CD4-positive, alpha-beta T cell treated with Interleukin-10 for 1 hour (primary cell): ENCODE measurements at regions not wholly inside any gene's neighbourhood (a gene's known extent, or its start where the extent isn't known, plus 50 kb on each side); places are given as distances from the start of the nearest gene placed in this dataset.

Experiments
- DNase-seq: peaks from one replicate; pipeline ENCODE4 v3.0.0-alpha.2; 2020

DNA sequence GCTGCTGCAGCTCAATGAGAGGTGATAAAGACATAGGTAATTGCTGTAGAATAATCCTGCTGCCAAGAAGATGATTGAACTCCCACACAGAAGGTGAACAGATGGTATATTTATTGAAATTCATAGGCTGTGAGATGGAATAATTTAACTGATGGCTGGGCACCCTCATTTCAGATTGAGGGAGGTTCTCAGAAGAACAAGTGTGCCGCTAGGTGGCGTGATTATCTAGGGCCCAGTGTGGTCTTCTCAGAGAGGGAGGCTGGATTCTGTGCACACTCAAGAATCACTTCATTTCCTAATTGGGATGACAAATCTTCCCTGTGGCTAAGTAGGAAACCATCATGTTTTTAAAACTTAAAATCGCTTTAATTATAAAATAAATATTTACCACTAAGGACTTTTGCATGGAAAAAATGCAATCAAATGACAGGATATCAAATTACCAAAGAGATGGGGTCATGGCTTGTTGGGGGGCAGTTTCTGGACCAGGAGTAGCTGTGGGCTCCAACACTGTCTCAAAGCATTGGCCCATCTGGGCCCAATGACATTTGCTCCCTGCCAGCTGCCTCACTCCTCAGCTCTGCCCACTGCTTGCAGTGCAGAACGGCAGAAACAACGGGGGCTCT, 132.3 kb downstream of the SNAPC1 start:
- peak; percentile 56 for DNase-seq

DNA sequence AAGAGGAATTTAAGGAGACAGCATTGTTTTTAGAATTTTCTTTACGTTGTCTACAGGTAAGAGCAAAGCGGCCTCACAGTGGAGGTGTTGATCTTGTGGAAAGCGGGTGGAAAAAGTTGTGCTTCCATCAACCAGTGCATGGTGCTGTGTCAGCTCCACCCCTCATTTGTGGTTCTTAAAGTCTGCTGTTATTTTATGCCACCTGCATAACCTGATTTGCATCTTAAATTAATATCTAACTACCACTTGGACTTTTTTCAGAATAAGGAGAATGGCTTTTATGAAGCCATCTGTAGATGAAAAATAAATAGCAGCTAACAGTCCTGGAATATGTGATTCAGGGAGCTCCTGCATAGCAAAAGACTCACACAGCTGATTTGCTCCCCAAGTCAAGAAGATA, 135.1 kb downstream of the SNAPC1 start:
- DNase-seq = no peak

DNA sequence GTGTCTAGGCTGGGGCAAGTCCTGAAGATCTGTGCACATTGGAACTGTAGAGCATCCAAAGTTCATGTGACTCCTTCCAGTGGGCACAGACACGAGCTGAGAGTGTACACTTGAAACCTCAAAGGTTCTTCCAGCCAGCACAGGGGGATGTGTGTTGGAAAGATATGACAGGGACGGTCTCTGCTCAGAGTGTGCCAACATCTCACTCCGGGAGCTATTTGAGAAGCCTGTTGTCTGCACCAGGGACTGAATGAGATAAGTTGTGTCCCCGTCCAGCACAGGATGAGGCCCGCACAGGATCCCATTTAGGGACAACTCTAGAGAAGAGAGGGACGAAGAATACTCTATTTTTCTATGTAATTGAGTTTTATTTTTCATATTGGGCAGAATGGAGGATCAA, 136.3 kb downstream of the SNAPC1 start:
- DNase-seq = no peak

DNA sequence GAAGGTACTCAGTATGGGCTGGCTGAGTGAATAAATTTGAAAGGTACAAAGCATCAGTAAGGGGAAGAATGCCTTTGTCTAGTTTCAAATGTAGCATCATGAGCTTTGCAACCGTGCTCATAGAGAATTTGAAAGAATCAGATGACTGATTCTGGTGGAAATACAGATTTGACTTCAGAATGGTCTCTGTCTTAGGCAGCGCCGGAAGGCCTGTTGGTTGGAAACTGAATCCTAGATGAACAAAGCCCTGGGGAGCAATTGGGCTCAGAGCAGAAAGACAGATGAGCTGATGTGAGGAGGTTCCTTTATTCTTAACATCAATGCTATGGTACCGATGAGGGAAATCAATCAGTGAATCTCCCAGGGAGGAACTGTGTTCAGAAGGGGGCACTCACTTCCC, 137.3 kb downstream of the SNAPC1 start:
- DNase-seq = no peak

DNA sequence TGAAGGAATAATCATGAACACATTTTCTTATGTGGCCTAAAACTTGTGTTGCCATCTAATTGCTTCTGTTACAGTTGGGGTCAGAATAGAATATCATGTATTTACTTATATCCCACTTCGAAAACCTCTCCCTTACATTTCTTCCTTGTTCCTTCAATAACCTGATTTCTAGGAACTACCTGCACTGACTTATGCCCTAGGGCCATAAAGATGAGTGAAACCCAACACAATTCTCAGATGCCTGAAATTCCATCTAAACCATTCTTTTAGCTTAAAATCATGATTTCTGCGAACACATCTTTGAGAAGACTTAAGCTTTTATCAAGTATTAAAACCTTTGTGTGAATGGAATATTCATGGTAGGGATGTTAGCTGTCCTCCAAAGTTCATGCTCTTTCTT, 142.7 kb downstream of the SNAPC1 start:
- no peak for DNase-seq

DNA sequence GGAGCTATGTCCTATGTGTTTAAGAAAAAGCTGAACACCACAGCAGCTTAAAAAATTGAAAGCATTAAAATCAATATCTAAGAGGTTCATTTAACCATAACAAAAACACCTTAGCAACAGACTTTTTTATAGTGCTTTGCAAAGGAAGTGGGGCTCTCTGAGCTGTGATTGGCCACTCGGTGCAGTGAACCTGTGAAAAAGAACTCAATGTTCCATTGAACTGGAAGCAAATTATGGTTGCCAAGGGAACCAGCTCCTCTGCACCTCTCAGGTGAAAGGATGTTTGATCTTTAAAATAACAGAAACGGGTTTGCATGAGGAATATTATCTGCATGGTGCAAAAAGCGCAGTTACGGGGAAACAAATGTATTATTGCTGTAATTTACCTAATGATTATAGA, 149.4 kb downstream of the SNAPC1 start:
- DNase-seq = peak; percentile 16

DNA sequence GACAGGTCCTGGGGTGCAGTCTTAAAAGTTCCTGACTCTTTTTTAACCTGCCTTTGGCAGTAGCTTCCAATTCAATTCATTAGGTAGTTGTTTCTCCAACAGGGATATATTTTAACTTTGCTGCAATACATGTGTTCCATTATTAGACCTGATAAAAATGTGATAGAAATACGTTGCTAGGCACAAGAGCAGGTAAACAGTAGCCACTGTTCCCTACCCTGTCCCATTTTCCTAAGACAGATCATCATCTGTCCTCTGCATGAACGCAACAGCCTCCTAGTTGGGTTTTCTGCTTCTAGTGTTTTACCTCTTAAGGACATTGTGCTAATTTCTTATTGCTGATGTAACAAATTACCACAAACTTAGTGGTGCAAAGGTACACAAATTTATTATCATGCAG, 156.8 kb downstream of the SNAPC1 start:
- no peak for DNase-seq

DNA sequence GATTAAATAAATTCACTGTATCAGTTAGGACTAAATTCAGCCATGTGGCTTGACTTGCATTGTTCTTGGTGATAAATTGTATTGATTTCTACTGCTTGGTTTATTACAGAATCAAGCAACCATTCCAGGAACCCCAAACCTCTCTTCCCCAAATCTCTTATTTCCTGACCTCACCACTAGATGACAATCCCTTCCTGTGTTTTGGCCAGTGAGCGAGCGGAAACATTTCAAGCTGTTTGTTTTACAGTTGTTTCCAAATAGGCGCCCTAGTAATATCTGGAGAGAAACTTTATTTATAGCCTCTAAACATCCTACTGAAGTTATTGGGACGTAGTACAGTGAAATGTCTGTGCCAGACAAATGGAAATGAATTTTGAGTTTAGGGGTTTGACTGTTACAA, 161.1 kb downstream of the SNAPC1 start:
- DNase-seq = no peak

DNA sequence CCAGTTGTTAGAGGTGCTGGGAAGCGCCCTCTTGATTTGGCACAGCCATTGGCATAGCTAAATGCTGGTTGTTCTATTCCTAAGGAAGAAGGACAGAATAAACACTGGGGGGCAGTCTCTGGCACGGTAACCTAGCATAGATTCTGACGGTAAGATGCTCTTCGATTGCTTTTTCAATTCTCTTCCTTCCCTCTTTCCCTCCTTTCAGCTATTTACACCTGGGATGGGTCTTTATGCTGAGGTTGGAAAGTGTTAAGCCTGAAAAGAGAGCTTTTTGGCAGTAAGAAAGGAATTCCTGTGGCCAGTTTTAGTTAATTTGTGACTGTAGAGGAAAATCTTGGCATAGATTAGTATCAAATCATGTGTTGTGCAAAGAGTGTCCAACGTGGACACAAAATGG, 162.8 kb downstream of the SNAPC1 start:
- peak; percentile 18 for DNase-seq

DNA sequence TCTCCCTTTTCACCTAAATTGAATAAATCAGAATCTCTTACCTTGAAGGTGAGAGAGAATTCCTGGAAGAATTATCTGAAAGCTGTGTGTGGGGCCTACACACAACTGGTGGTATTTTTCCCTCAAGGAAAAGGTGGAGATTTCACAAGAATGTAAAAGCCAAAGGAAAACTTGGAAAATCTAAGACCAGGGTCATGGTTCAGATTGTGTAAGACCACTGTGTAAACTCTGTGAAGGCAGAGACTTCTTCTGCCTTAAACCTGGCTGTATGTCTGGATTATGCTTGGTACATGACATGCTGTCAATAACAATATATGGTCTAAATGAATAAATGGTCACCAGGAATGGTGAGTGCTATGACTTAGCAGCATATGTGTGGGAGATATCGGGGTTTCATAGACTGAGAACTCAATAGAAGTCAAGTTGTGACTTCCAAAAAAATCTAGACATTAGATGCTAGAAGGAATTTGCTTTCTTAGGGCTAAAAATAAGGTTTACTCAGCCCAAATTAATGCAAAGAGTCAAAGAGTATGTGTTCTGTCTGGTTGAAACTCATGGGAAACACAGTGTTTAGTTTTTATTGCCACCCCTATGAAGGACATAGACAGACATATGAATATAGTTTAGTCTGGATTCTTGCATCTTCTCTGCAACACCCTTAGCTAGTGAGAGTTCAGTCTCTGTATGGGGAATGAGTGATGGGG, 163.7 kb downstream of the SNAPC1 start:
- DNase-seq = no peak

DNA sequence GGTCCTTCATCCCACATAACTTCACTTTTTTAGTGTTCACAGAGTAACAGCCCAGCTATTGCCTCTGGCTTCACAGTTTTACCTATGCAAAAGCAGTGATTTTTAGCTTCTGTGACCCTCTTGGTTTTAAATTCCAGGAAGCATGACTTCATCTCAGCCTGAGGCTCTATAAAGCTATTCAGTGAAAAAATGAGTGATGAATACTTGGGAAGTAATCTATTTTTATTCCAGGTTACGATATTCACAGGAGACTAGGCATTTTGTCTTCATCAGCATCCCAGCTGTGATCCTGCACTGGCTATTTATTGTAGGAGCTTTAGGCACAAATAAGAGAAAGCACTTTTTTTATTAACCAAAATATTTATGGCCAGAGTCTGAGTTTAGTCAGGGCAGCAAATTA, 164.8 kb downstream of the SNAPC1 start:
- DNase-seq = no peak

DNA sequence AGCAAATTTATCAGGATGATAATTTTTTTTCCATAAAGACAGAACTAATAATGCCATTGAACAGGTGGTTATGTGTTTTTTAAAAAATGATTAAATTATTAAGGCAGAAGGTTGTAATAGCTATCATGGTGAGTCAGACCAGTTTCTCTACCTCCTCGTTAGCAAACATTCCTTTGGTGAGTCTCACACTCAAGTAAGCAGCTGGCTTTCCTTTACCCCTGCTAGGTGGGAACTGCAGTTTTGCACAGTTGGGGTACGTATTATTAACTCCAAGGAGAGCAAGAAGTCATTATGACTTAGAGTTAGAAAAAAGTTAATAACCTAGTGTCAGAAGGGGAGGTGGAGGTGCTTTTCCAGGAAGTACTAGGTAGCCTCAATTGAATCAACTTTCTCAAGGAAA, 165.3 kb downstream of the SNAPC1 start:
- DNase-seq = no peak

DNA sequence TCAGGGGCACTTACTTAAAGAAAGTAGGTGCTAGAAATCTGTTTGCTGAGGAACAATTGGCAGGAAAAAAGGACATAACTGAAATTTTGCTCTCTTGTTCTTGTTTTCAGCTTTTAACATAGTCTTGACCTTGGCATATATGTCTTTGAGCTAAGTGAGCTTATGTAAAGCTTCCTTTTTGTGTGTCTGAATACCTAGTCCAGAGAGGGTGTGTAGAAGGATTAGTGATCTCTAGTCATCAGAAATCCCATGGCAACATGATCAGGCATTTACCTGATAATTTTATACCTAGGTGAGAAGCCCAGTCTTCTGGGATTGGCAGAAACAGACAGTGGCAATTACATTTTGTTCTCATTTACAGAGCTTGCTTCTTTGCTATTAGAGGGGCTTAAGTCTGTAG, 166.1 kb downstream of the SNAPC1 start:
- no peak for DNase-seq

DNA sequence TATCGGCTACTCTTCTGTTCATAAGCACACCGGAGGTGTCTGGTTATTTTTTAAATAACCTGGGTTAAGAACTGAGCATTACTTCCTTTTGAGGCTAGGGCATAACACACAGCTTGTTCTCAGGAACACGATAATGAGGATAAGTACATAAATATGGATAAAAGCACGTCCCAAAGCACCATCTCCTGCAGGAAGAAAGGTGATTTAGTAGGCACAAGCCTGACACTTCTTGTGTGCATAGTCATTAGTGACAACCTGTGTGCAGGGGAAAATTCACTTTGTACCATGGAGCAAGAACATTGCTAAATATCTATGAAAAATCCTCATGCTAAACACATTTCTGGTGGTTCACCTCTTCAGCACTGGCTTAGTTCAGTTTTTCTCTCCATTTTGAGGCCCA, 166.5 kb downstream of the SNAPC1 start:
- no peak for DNase-seq

DNA sequence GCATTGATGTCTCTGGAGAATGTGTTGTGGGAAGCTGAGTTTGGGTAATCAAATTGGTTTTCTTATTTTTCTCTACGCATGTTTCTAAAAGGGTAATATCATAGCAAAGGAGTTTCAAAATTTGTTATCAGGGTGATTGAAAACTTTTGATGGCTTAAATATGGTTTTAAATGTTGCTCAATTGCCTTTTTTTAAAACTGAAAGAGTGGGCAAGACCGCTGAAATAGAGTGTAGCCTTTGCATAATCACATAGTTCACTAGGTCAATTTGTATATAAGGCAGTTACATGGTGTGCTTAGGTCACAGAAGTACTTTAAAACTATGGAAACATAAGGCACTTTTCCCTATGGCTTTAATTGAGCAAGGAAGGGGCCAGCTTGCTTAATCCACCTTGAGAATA, 167.4 kb downstream of the SNAPC1 start:
- no peak for DNase-seq

DNA sequence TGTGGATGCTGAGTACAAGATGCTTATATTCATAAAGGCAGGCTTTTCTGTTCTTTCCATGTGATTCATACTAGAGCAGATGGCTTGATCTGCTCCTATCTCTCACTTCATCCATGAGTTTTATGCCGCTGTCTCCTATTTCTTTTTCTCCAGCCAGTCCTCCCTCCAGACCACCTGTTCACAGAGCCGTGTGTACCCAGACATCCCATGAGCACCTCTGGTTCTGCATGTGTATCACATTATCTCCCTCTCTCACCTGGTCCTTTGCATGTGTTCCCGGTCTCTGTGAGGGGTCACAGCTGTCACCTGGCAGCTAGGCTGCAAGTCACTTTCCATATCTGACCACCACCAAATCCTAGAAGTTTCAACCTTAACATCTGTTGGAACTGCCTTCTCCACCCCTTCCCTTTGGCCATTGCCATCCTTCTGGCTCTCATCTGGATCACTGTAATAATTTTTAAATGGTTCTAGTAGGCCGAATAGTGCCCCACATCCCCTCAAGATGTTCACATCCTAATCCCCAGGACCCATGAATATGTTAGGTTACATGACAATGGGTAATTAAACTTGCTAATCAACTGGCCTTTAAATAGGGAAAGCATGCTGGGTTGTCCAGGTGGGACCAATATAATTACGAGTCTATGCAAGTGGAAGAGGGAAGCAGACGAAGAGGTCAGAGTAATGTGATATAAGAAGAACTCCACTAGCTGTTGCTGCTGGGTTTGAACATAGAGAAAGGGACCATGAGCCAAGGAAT, 168.1 kb downstream of the SNAPC1 start:
- DNase-seq = no peak

DNA sequence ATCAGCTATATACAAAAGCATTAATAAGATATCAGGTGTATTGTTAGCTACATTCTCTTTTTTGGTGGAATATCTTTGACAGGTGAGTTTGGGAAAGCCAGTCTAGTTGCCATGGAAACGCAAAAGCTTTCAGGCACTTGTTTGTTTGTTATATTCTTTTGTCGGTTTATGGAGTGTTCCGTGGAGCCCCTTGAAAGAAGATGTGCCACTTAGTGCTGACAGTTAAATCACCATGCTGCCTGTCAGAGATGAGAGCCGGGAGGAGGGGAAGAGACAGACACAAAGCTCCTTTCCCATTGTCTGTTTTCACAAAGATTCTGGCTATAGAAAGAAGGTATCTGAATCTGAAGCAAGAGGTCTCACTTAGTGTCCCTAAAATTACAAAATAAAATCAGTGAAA, 170.8 kb downstream of the SNAPC1 start:
- no peak for DNase-seq

DNA sequence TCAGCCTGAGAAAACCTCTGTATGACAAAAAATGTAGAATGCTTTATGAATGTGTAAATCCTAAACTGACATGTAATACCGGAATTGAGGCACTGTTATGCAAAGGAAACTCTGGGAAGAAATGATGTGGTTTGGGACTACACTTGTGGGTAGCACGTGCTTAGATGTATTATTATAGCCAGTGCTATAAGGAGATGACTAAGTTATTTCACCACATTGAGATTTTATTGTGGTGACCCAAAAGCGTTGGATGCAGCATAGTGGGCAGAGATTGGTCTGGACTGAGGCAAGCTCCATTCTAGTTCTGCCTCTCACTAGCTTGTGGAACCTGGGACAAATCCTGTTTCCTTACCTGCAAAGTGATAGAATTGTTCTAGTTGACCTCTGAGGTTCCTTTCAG, 172.2 kb downstream of the SNAPC1 start:
- no peak for DNase-seq

DNA sequence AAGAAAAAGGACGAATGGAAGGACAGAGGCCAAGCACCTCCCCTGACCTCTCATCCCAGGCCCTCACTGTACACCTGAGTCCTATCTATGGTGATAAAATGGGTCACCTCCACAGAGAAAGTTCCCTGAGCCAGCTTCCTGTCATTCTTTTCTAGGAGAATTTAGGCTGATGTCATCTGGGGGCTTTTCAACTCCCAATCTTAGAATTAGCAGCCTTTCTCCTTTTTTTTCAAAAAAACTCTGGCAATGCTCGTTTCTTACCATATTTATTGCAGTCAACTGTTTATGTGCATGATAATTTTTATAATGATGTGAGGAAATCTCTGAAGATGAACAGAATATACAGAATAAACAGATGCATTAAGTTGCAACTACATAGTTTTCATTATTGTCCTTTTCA, 177.6 kb downstream of the SNAPC1 start:
- DNase-seq = no peak

DNA sequence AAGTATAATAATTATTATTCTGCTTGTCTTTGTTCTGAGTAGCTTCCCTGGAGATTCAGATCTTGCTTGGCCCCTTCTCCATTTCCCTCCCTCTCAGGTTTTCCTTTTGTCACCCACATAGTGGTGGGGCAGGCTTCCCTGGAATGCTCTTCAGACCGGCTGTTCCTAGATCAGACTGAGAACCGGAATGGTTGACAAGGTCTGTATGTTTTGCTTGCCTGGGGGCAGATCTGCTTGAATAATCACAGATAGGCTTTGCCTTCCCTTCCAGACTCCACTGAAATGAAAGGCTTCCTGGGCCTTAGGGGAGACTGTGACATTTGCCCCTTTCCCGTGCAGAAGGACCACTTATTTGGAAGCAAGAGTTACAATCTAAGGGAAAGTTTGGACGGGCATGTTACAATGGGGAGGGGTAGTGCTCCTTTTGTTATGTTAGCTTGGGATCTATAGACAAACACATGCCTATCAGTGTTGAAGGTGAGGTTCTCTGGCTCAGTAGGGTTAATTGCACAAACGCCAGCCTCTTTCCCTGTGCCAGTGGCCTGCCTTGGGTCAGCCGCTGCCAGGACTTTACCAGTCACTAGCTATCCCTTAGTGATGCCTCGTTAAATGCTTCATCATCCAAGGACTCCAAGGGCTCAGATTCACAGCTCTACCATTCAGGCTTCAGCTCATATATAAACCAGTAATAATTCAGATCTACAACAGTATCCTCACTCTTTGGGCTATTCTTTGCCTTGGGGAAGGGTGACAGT, 178.6 kb downstream of the SNAPC1 start:
- no peak for DNase-seq

DNA sequence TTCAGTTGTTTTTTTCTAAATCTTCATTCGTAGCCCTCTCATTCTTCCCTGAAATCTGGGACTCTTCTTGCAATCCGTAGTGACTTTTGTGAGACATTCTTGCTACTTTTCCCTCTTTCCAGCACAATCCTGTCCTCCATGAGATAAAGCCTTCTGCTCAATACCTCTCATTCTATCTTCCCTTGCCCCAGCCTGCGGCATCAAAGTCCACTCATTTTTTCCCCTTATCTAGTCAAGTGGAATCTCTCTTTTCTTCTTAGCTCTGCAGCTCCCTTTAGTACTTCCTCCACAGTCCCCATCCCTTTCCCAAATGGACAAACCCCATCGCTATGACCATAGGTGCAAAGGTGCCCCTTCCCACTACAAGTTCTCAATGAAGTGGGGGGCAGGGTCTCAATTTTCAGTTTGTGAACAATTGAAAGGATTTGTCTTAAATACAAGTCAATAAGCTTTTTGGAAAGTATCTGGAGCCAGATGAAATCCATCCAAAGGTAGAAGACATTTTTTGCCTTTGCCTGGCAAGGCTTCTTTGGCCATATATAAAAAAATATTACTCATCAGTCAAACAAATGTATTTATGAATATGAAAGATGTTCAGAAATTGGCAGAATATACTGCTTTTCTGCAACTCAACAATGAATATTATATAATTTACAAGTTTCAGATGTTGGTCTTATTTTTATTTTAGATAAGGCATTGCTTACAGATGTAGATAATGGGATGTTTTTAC, 179.4 kb downstream of the SNAPC1 start:
- no peak for DNase-seq

DNA sequence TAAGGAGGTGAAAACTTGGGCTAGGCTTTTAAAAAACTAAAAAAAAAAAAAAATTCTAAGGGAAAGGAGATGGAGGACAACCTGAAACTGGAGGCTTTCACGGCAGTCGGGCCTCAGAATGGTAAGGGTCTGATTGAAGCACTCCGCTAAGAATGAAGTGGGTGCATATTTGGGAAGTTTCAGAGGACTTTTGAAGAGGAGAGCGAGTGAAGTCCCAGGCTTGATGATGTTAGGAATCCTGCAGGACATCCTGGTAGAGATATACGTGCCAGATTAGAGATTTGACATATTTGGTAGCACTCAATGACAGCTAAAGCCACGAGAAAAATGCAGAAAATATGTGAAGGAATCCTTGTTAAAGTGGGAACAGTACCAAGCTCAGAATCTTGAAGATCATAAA, 186.2 kb downstream of the SNAPC1 start:
- no peak for DNase-seq

DNA sequence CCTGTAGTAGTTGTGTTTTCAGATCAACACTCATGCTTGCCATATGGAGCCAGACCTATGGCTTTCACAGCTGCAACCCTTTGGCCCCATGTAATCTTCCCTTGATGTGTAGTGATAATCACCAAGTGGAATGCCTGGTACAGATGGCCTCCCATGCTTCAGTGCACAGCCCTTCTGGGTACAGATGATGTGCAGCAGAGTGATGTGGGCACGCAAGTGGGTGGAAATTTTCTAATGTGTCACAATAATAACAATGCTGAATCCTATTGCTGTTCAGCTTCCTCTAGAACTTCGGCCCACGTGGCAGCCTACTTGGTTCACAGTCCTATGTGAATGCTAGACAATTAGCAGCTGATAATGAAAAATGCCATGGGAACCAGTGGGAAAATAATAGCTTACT, 188.1 kb downstream of the SNAPC1 start:
- DNase-seq = no peak
